ENCODE measurements at regions not wholly inside any gene's neighbourhood (a gene's known extent, or its start where the extent isn't known, plus 50 kb on each side); places are given as distances from the start of the nearest gene placed in this dataset.
"Not testable (repeated sequence)": the region's sequence is repeated elsewhere in the genome, so short reads cannot be mapped to it uniquely, and the experiment has no call there.

GRCh38 chr1:73333847-73334503 lies 864.0 kb downstream of the LRRIQ3 start:
- H3K27me3 Mint-ChIP-seq = no peaks in the 10 kb centered on the region
- no peaks in the 10 kb centered on the region for H3K36me3 Mint-ChIP-seq (ENCODE audit: low read depth)
- DNase-seq = no peak
- H3K4me1 Mint-ChIP-seq = no peaks in the 10 kb centered on the region
- peaks cover 30% of the 10 kb centered on the region for H3K9me3 Mint-ChIP-seq
- ATAC-seq = no peak
- no peak overlapping the region for H3K27ac Mint-ChIP-seq
- H3K4me3 Mint-ChIP-seq = no peak overlapping the region

- Mint-ChIP-seq H3K27ac (no peak overlapping the region), H3K4me1 (no peaks in the 10 kb centered on the region), H3K9me3 (peaks cover 26% of the 10 kb centered on the region), H3K36me3 (ENCODE audit: low read depth) (no peaks in the 10 kb centered on the region), H3K4me3 (no peak overlapping the region), H3K27me3 (no peaks in the 10 kb centered on the region)
- ATAC-seq (no peak), DNase-seq (no peak)
Observed at GRCh38 chr1:73331726-73332125, 866.2 kb downstream of the LRRIQ3 start.

- H3K36me3 Mint-ChIP-seq (ENCODE audit: low read depth) = no peaks in the 10 kb centered on the region
Observed at GRCh38 chr1:73327998-73328397, 870.0 kb downstream of the LRRIQ3 start.

GRCh38 chr1:73327180-73327793 lies 870.7 kb downstream of the LRRIQ3 start:
- ATAC-seq (no peak), DNase-seq (no peak)
- H3K36me3 Mint-ChIP-seq (ENCODE audit: low read depth) = no peaks in the 10 kb centered on the region
- H3K9me3 Mint-ChIP-seq = peaks cover 26% of the 10 kb centered on the region
- H3K27me3 Mint-ChIP-seq = no peaks in the 10 kb centered on the region
- no peak overlapping the region for H3K4me3 Mint-ChIP-seq
- H3K4me1 Mint-ChIP-seq = no peaks in the 10 kb centered on the region
- H3K27ac Mint-ChIP-seq = no peak overlapping the region

More at GRCh38 chr1:73327998-73328397, 870.0 kb downstream of the LRRIQ3 start:
- H3K27ac Mint-ChIP-seq = no peak overlapping the region
- DNase-seq (no peak), ATAC-seq (no peak)
- no peaks in the 10 kb centered on the region for H3K4me1 Mint-ChIP-seq
- H3K9me3 Mint-ChIP-seq = peaks cover 31% of the 10 kb centered on the region
- H3K27me3 Mint-ChIP-seq = no peaks in the 10 kb centered on the region
- H3K4me3 Mint-ChIP-seq = no peak overlapping the region

- Mint-ChIP-seq H3K9me3 (peaks cover 19% of the 10 kb centered on the region), H3K27ac (no peak overlapping the region), H3K27me3 (no peaks in the 10 kb centered on the region), H3K4me1 (no peaks in the 10 kb centered on the region), H3K36me3 (ENCODE audit: low read depth) (no peaks in the 10 kb centered on the region), H3K4me3 (no peak overlapping the region)
- no peak for ATAC-seq
- DNase-seq = no peak
Observed at GRCh38 chr1:73326663-73327062, 871.3 kb downstream of the LRRIQ3 start.

GRCh38 chr1:73310797-73311381 lies 887.1 kb downstream of the LRRIQ3 start:
- ATAC-seq = no peak
- DNase-seq = no peak
- H3K9me3 Mint-ChIP-seq = peaks cover 12% of the 10 kb centered on the region
- H3K27ac Mint-ChIP-seq = no peak overlapping the region
- H3K36me3 Mint-ChIP-seq (ENCODE audit: low read depth) = no peaks in the 10 kb centered on the region
- H3K4me1 Mint-ChIP-seq = no peaks in the 10 kb centered on the region
- H3K27me3 Mint-ChIP-seq = no peaks in the 10 kb centered on the region
- H3K4me3 Mint-ChIP-seq = no peak overlapping the region

GRCh38 chr1:73306899-73307555 lies 890.9 kb downstream of the LRRIQ3 start:
- Mint-ChIP-seq H3K27ac (no peak overlapping the region), H3K36me3 (ENCODE audit: low read depth) (no peaks in the 10 kb centered on the region), H3K9me3 (peaks cover 10% of the 10 kb centered on the region), H3K4me3 (no peak overlapping the region), H3K27me3 (no peaks in the 10 kb centered on the region), H3K4me1 (no peaks in the 10 kb centered on the region)
- ATAC-seq (no peak), DNase-seq (no peak)

GRCh38 chr1:73273886-73274285 lies 924.1 kb downstream of the LRRIQ3 start:
- H3K27me3 Mint-ChIP-seq = no peaks in the 10 kb centered on the region
- ATAC-seq (no peak), DNase-seq (no peak)
- no peaks in the 10 kb centered on the region for H3K36me3 Mint-ChIP-seq (ENCODE audit: low read depth)
- H3K4me3 Mint-ChIP-seq = no peak overlapping the region
- H3K9me3 Mint-ChIP-seq = peaks cover 14% of the 10 kb centered on the region
- no peak overlapping the region for H3K27ac Mint-ChIP-seq
- H3K4me1 Mint-ChIP-seq = no peaks in the 10 kb centered on the region

GRCh38 chr1:73245196-73245595 lies 952.8 kb downstream of the LRRIQ3 start:
- H3K9me3 Mint-ChIP-seq = peaks cover 33% of the 10 kb centered on the region
- H3K27ac Mint-ChIP-seq; H3K36me3 Mint-ChIP-seq (ENCODE audit: low read depth); H3K27me3 Mint-ChIP-seq; ATAC-seq; H3K4me3 Mint-ChIP-seq; H3K4me1 Mint-ChIP-seq; DNase-seq: not testable (repeated sequence)

- ATAC-seq = no peak
- no peak overlapping the region for H3K4me3 Mint-ChIP-seq
- peaks cover 15% of the 10 kb centered on the region for H3K9me3 Mint-ChIP-seq
- H3K27ac Mint-ChIP-seq = no peak overlapping the region
- H3K36me3 Mint-ChIP-seq (ENCODE audit: low read depth) = no peaks in the 10 kb centered on the region
- no peaks in the 10 kb centered on the region for H3K4me1 Mint-ChIP-seq
- no peak for DNase-seq
- no peaks in the 10 kb centered on the region for H3K27me3 Mint-ChIP-seq
Observed at GRCh38 chr1:73218995-73219546, 936.7 kb upstream of the NEGR1 start.

- H3K27me3 Mint-ChIP-seq = no peaks in the 10 kb centered on the region
- H3K27ac Mint-ChIP-seq = no peak overlapping the region
- H3K4me3 Mint-ChIP-seq = no peak overlapping the region
- peaks cover 8% of the 10 kb centered on the region for H3K9me3 Mint-ChIP-seq
- no peaks in the 10 kb centered on the region for H3K36me3 Mint-ChIP-seq (ENCODE audit: low read depth)
- no peak for DNase-seq
- ATAC-seq = no peak
- H3K4me1 Mint-ChIP-seq = no peaks in the 10 kb centered on the region
Observed at GRCh38 chr1:73205294-73205973, 923.1 kb upstream of the NEGR1 start.

GRCh38 chr1:73197972-73198371 lies 915.6 kb upstream of the NEGR1 start:
- no peaks in the 10 kb centered on the region for H3K36me3 Mint-ChIP-seq (ENCODE audit: low read depth)
- H3K4me3 Mint-ChIP-seq = no peak overlapping the region
- peaks cover 6% of the 10 kb centered on the region for H3K9me3 Mint-ChIP-seq
- ATAC-seq = no peak
- DNase-seq = no peak
- H3K27me3 Mint-ChIP-seq = no peaks in the 10 kb centered on the region
- no peak overlapping the region for H3K27ac Mint-ChIP-seq
- no peaks in the 10 kb centered on the region for H3K4me1 Mint-ChIP-seq

GRCh38 chr1:73194965-73195364 lies 912.6 kb upstream of the NEGR1 start:
- ATAC-seq (no peak), DNase-seq (no peak)
- peaks cover 6% of the 10 kb centered on the region for H3K9me3 Mint-ChIP-seq
- H3K36me3 Mint-ChIP-seq (ENCODE audit: low read depth) = no peaks in the 10 kb centered on the region
- no peaks in the 10 kb centered on the region for H3K27me3 Mint-ChIP-seq
- no peak overlapping the region for H3K4me3 Mint-ChIP-seq
- no peaks in the 10 kb centered on the region for H3K4me1 Mint-ChIP-seq
- no peak overlapping the region for H3K27ac Mint-ChIP-seq

GRCh38 chr1:73183581-73183980 lies 901.2 kb upstream of the NEGR1 start:
- not testable (repeated sequence) for H3K27me3 Mint-ChIP-seq; ATAC-seq; H3K4me3 Mint-ChIP-seq; H3K4me1 Mint-ChIP-seq; H3K27ac Mint-ChIP-seq; H3K36me3 Mint-ChIP-seq (ENCODE audit: low read depth); H3K9me3 Mint-ChIP-seq; DNase-seq

Data from activated naive CD8-positive, alpha-beta T cell treated with anti-CD3 and anti-CD28 coated beads, Interleukin-2, amount 50 U/mL, for 24 hours (primary cell).